PFSK-1 (cell line): ENCODE measurements at regions not wholly inside any gene's neighbourhood (a gene's known extent, or its start where the extent isn't known, plus 50 kb on each side); places are given as distances from the start of the nearest gene placed in this dataset.

ENCODE experiments used
- FOXP2 ChIP-seq: optimal IDR thresholded peaks from 2 replicates; pipeline ENCODE3; 2011; ENCODE audit warnings: borderline replicate concordance, control low read depth, inconsistent platforms; ENCODE audit not compliant: insufficient read depth; ENCODE audit errors: extremely low read length, extremely low read depth
- POLR2AphosphoS5 ChIP-seq: IDR thresholded peaks from 2 replicates; pipeline ENCODE4 v1.6.1; 2012; ENCODE audit warnings: low read depth, mild to moderate bottlenecking, control low read depth, low read length, moderate library complexity
- REST ChIP-seq, 2 experiments: IDR thresholded peaks; 2 replicates each; pipeline versions ENCODE4 v1.6.1 to v1.8.0; 2011 to 2012; ENCODE audit warnings: low read depth in 2 of 2, low read length in 2 of 2, control low read depth in 1 of 2, inconsistent platforms in 1 of 2, mild to moderate bottlenecking in 1 of 2, moderate library complexity in 1 of 2; ENCODE audit not compliant: insufficient read depth in 1 of 2
- SIN3A ChIP-seq: IDR thresholded peaks from 2 replicates; pipeline ENCODE4 v1.6.1; 2012; ENCODE audit warnings: mild to moderate bottlenecking, low read length, moderate library complexity, borderline replicate concordance; ENCODE audit not compliant: insufficient read depth
- TAF1 ChIP-seq: IDR thresholded peaks from 2 replicates; pipeline ENCODE4 v1.6.1; 2012; ENCODE audit warnings: low read length, control low read depth, borderline replicate concordance; ENCODE audit not compliant: insufficient read depth

GRCh38 chr9:38313421-38313820, 79.1 kb upstream of the ALDH1B1 start:
- no peak for TF ChIP-seq SIN3A
- no peak for TF ChIP-seq POLR2AphosphoS5
- TF ChIP-seq REST (IDR thresholded peaks at IDR 0.05; ENCODE audit: insufficient read depth in 1 of 2, low read depth in 2 of 2, low read length in 2 of 2), result no peak
- TF ChIP-seq TAF1, result no peak
- no peak for TF ChIP-seq FOXP2
